GM12878 (cell line): ENCODE measurements at regions not wholly inside any gene's neighbourhood (a gene's known extent, or its start where the extent isn't known, plus 50 kb on each side); places are given as distances from the start of the nearest gene placed in this dataset.

Experiments used
- CTCF ChIP-seq, 3 experiments: IDR thresholded peaks in 2 of 3; conservative IDR thresholded peaks in 1 of 3; 2 replicates each; pipeline ENCODE4 v1.5.1; 2011; ENCODE audit warnings: low read depth in 3 of 3, low read length in 3 of 3, mild to moderate bottlenecking in 3 of 3, control low read depth in 2 of 3, moderate library complexity in 2 of 3, inconsistent platforms in 1 of 3, mixed read lengths in 1 of 3; ENCODE audit not compliant: control insufficient read depth in 2 of 3, insufficient read depth in 1 of 3; ENCODE audit errors: extremely low read depth in 1 of 3
- NFXL1 ChIP-seq: fragments of 450-650 bp; IDR thresholded peaks from 2 replicates; pipeline ENCODE4 v1.6.1; 2017; ENCODE audit warnings: antibody characterized with exemption, mild to moderate bottlenecking, borderline replicate concordance
- NRF1 ChIP-seq: conservative IDR thresholded peaks from 2 replicates; pipeline ENCODE4 v1.6.1; 2011; ENCODE audit warnings: mild to moderate bottlenecking, low read depth, low read length, improper control_type of control experiment
- SIN3A ChIP-seq: IDR thresholded peaks from 2 replicates; pipeline ENCODE4 v1.6.1; 2012; ENCODE audit warnings: low read depth, low read length, improper control_type of control experiment
- SREBF2 ChIP-seq: IDR thresholded peaks from 2 replicates; pipeline ENCODE4 v1.6.1; 2012; ENCODE audit warnings: mild to moderate bottlenecking, low read length
- YY1 ChIP-seq: IDR thresholded peaks from 2 replicates; pipeline ENCODE4 v1.6.1; 2011; ENCODE audit warnings: low read depth, mild to moderate bottlenecking, low read length
- ZNF207 ChIP-seq: fragments of 450-650 bp; IDR thresholded peaks from 2 replicates; pipeline ENCODE4 v1.6.1; 2014; ENCODE audit warnings: antibody characterized with exemption, mild to moderate bottlenecking, borderline replicate concordance
- TF ChIP-seq, protein P1 (sequence below): fragments of 450-650 bp; IDR thresholded peaks from 2 replicates; pipeline ENCODE4 v1.6.1; 2016; ENCODE audit warnings: mild to moderate bottlenecking

- TF ChIP-seq CTCF (IDR thresholded peaks at IDR 0.05 in 2 of 3, conservative IDR thresholded peaks at IDR 0.05 in 1 of 3; ENCODE audit: control insufficient read depth in 2 of 3, extremely low read depth in 1 of 3, insufficient read depth in 1 of 3, low read depth in 3 of 3, low read length in 3 of 3) = no peak
- no peak for TF ChIP-seq ZNF207
- TF ChIP-seq YY1 = no peak
- TF ChIP-seq, protein P1, sequence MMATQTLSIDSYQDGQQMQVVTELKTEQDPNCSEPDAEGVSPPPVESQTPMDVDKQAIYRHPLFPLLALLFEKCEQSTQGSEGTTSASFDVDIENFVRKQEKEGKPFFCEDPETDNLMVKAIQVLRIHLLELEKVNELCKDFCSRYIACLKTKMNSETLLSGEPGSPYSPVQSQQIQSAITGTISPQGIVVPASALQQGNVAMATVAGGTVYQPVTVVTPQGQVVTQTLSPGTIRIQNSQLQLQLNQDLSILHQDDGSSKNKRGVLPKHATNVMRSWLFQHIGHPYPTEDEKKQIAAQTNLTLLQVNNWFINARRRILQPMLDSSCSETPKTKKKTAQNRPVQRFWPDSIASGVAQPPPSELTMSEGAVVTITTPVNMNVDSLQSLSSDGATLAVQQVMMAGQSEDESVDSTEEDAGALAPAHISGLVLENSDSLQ = no peak
- no peak for TF ChIP-seq SIN3A
- no peak for TF ChIP-seq NRF1
- TF ChIP-seq SREBF2 = no peak
- no peak for TF ChIP-seq NFXL1
These were observed 837.3 kb downstream of the GALR1 start for GRCh38 chr18:78086931-78087330.
